ENCODE measurements at regions not wholly inside any gene's neighbourhood (a gene's known extent, or its start where the extent isn't known, plus 50 kb on each side); places are given as distances from the start of the nearest gene placed in this dataset.

DNA sequence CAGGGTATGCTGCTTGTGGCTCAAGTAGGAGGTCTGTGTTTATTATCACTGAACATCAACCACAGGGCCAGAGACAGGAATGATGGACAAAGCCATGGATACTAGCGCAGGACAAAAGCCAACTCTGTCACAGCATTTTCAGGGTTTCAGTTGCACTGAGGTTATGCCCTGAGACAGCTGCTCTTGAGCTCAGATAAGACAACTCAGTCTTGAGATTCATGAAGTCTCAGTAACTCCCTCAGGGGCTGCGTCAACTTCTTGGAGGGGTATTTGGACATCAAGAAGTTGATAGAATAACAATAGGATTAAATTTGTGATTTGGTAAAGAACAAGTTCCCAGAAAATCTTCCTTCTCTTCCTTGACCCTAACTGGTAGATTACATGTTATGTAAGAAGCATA lies 287.0 kb upstream of the SLC14A2 start:
- H3K27me3 ChIP-seq (replicated peaks in 1 of 4; ENCODE audit: control extremely low read depth in 1 of 4, control insufficient read depth in 3 of 4, insufficient read depth in 4 of 4, low read length in 3 of 4): peaks cover 0 to 3% (median 0%) of the 10 kb centered on the region in 4 experiments
- Mint-ChIP-seq H3K4me3 (no peak overlapping the region), H3K4me1 (no peaks in the 10 kb centered on the region), H3K27me3 (peaks cover 32% of the 10 kb centered on the region), H3K9me3 (ENCODE audit: insufficient read depth) (no peaks in the 10 kb centered on the region), H3K27ac (no peak overlapping the region)
- H4K20me1 ChIP-seq (ENCODE audit: control insufficient read depth, insufficient read depth, low read length, poor library complexity, severe bottlenecking): no peaks in the 10 kb centered on the region
- intact Hi-C loops (cut with micrococcal nuclease): no loop called here
- no peak for DNase-seq
- ChIA-PET POLR2A (no interaction called here), CTCF (no interaction called here)
- no peak overlapping the region for H3K4me2 ChIP-seq (replicated peaks; ENCODE audit: low read depth, low read length, poor library complexity, severe bottlenecking)
- 100% methylated on average over 2 of the region's 2 CpGs for WGBS (ENCODE audit: insufficient coverage)
- no peaks in the 10 kb centered on the region for H3K4me1 ChIP-seq (ENCODE audit: control insufficient read depth in 2 of 2, insufficient read depth in 2 of 2, low read length in 2 of 2)
- no peaks in the 10 kb centered on the region for H3K36me3 ChIP-seq (replicated peaks in 1 of 2; ENCODE audit: control extremely low read depth in 1 of 2, control insufficient read depth in 1 of 2, extremely low read depth in 1 of 2, insufficient read depth in 2 of 2, low read length in 1 of 2)
- no peaks in the 10 kb centered on the region for H3K79me2 ChIP-seq (ENCODE audit: control insufficient read depth, insufficient read depth, low read length)
- H3K4me3 ChIP-seq (ENCODE audit: control extremely low read depth in 1 of 5, extremely low read depth in 1 of 5, insufficient read depth in 1 of 5, low read depth in 2 of 5, low read length in 4 of 5): no peak overlapping the region
- TF ChIP-seq CTCF (IDR thresholded peaks at IDR 0.05) (no peak), EZH2 (IDR thresholded peaks at IDR 0.05; ENCODE audit: borderline replicate concordance, insufficient read depth, low read depth, low read length, poor library complexity, severe bottlenecking) (no peak)
- ATAC-seq (ENCODE audit: low read depth): no peak
- no peak overlapping the region for H3K9ac ChIP-seq (ENCODE audit: low read length)
- H3K9me3 ChIP-seq (ENCODE audit: control extremely low read depth in 1 of 3, control insufficient read depth in 2 of 3, insufficient read depth in 1 of 3, low read length in 2 of 3): no peaks in the 10 kb centered on the region
- no peak overlapping the region for H3K27ac ChIP-seq (ENCODE audit: low read length in 2 of 2)
- H2AFZ ChIP-seq (ENCODE audit: insufficient read depth, low read depth, low read length, poor library complexity, severe bottlenecking): no peak overlapping the region

DNA sequence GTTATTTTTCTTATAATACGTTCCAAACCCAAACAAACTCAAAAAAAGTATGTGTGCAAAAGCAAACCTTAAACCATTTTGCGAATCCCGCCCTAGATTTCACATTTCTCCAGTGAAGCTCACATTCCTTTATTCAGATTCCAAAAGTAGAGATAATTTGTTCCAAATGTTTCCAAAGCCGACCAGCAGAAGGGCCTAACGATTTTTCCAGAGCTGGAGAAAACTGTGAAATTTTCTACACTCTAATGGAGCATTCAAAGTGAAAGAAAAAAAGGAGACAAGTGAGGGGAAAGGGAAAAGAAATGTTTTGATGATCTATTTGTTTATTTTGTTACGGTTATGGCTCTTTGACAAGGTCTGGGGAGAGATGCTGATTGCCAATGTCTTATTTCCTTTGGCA lies 286.5 kb upstream of the SLC14A2 start:
- H3K4me2 ChIP-seq (replicated peaks; ENCODE audit: low read depth, low read length, poor library complexity, severe bottlenecking): no peak overlapping the region
- TF ChIP-seq CTCF (IDR thresholded peaks at IDR 0.05) (no peak), EZH2 (IDR thresholded peaks at IDR 0.05; ENCODE audit: borderline replicate concordance, insufficient read depth, low read depth, low read length, poor library complexity, severe bottlenecking) (no peak)
- no peaks in the 10 kb centered on the region for H3K36me3 ChIP-seq (replicated peaks in 1 of 2; ENCODE audit: control extremely low read depth in 1 of 2, control insufficient read depth in 1 of 2, extremely low read depth in 1 of 2, insufficient read depth in 2 of 2, low read length in 1 of 2)
- ATAC-seq (ENCODE audit: low read depth) (no peak), DNase-seq (no peak)
- intact Hi-C loops (cut with micrococcal nuclease): no loop called here
- no peaks in the 10 kb centered on the region for H3K79me2 ChIP-seq (ENCODE audit: control insufficient read depth, insufficient read depth, low read length)
- no peak overlapping the region for H3K9ac ChIP-seq (ENCODE audit: low read length)
- H2AFZ ChIP-seq (ENCODE audit: insufficient read depth, low read depth, low read length, poor library complexity, severe bottlenecking): no peak overlapping the region
- H3K4me1 Mint-ChIP-seq: no peaks in the 10 kb centered on the region
- H4K20me1 ChIP-seq (ENCODE audit: control insufficient read depth, insufficient read depth, low read length, poor library complexity, severe bottlenecking): no peaks in the 10 kb centered on the region
- H3K27me3 ChIP-seq (replicated peaks in 1 of 4; ENCODE audit: control extremely low read depth in 1 of 4, control insufficient read depth in 3 of 4, insufficient read depth in 4 of 4, low read length in 3 of 4): peaks cover 0 to 3% (median 0%) of the 10 kb centered on the region in 4 experiments
- H3K9me3 ChIP-seq (ENCODE audit: control extremely low read depth in 1 of 3, control insufficient read depth in 2 of 3, insufficient read depth in 1 of 3, low read length in 2 of 3): no peaks in the 10 kb centered on the region
- ChIA-PET CTCF (interaction anchor here (1.3 kb wide), 1 partner anchor 28 kb away, joined by 3 read pairs; no protein-coding TSS in a partner anchor), POLR2A (no interaction called here)
- no peak overlapping the region for H3K4me3 ChIP-seq (ENCODE audit: control extremely low read depth in 1 of 5, extremely low read depth in 1 of 5, insufficient read depth in 1 of 5, low read depth in 2 of 5, low read length in 4 of 5)
- no peak overlapping the region for H3K27ac ChIP-seq (ENCODE audit: low read length in 2 of 2)
- no peaks in the 10 kb centered on the region for H3K9me3 Mint-ChIP-seq (ENCODE audit: insufficient read depth)
- peaks cover 32% of the 10 kb centered on the region for H3K27me3 Mint-ChIP-seq
- WGBS (ENCODE audit: insufficient coverage): 100% methylated on average over 1 of the region's 6 CpGs
- H3K4me1 ChIP-seq (ENCODE audit: control insufficient read depth in 2 of 2, insufficient read depth in 2 of 2, low read length in 2 of 2): no peaks in the 10 kb centered on the region
- H3K27ac Mint-ChIP-seq: no peak overlapping the region
- no peak overlapping the region for H3K4me3 Mint-ChIP-seq
